ENCODE measurements at regions not wholly inside any gene's neighbourhood (a gene's known extent, or its start where the extent isn't known, plus 50 kb on each side); places are given as distances from the start of the nearest gene placed in this dataset.

- TF ChIP-seq CTCF (optimal IDR thresholded peaks at IDR 0.05 in 1 of 3, IDR thresholded peaks at IDR 0.05 in 1 of 3, conservative IDR thresholded peaks at IDR 0.05 in 1 of 3; ENCODE audit: extremely low read depth in 1 of 3, insufficient read depth in 2 of 3, low read length in 3 of 3) (no peak), EZH2 (IDR thresholded peaks at IDR 0.05; ENCODE audit: low read length) (no peak)
Observed at GRCh38 chr14:104522926-104523545, 56.5 kb upstream of the C14orf180 start.
